HG03139 (cell line): ENCODE measurements at regions not wholly inside any gene's neighbourhood (a gene's known extent, or its start where the extent isn't known, plus 50 kb on each side); places are given as distances from the start of the nearest gene placed in this dataset.
"Not testable (repeated sequence)": the region's sequence is repeated elsewhere in the genome, so short reads cannot be mapped to it uniquely, and the experiment has no call there.

Source experiments
- ATAC-seq: cut with Tn5 transposase; IDR thresholded peaks from one replicate; pipeline ENCODE4 v1.9.1; 2021; ENCODE audit not compliant: unreplicated experiment

GRCh38 chr2:19659024-19659792 lies 242.6 kb downstream of the TTC32 start:
- ATAC-seq: no peak

- no peak for ATAC-seq
Observed at GRCh38 chr2:19656011-19656410, 245.8 kb downstream of the TTC32 start.

GRCh38 chr2:19654310-19655090 lies 247.3 kb downstream of the TTC32 start:
- no peak for ATAC-seq

GRCh38 chr2:19653509-19653908 lies 248.3 kb downstream of the TTC32 start:
- no peak for ATAC-seq

- no peak for ATAC-seq
Observed at GRCh38 chr2:19652811-19653210, 249.0 kb downstream of the TTC32 start.

GRCh38 chr2:19651466-19651865 lies 250.3 kb downstream of the TTC32 start:
- no peak for ATAC-seq

GRCh38 chr2:19649785-19650380 lies 251.9 kb downstream of the TTC32 start:
- ATAC-seq: no peak

GRCh38 chr2:19649142-19649541 lies 252.6 kb downstream of the TTC32 start:
- no peak for ATAC-seq

GRCh38 chr2:19648583-19648982 lies 253.2 kb downstream of the TTC32 start:
- no peak for ATAC-seq

GRCh38 chr2:19646987-19647386 lies 254.8 kb downstream of the TTC32 start:
- no peak for ATAC-seq

- no peak for ATAC-seq
Observed at GRCh38 chr2:19644763-19645162, 257.0 kb downstream of the TTC32 start.

- peak; percentile 63 for ATAC-seq
Observed at GRCh38 chr2:19643117-19643518, 258.7 kb downstream of the TTC32 start.

- no peak for ATAC-seq
Observed at GRCh38 chr2:19642501-19642900, 259.3 kb downstream of the TTC32 start.

GRCh38 chr2:19635951-19636510 lies 265.8 kb downstream of the TTC32 start:
- no peak for ATAC-seq

GRCh38 chr2:19632403-19632991 lies 269.3 kb downstream of the TTC32 start:
- no peak for ATAC-seq

GRCh38 chr2:19631871-19632270 lies 269.9 kb downstream of the TTC32 start:
- no peak for ATAC-seq

GRCh38 chr2:19630921-19631320 lies 270.9 kb downstream of the TTC32 start:
- no peak for ATAC-seq

GRCh38 chr2:19627359-19627758 lies 268.9 kb upstream of the OSR1 start:
- ATAC-seq: no peak

GRCh38 chr2:19623488-19623887 lies 265.1 kb upstream of the OSR1 start:
- ATAC-seq: no peak

- ATAC-seq: no peak
Observed at GRCh38 chr2:19617257-19617848, 258.9 kb upstream of the OSR1 start.

GRCh38 chr2:19615402-19615801 lies 257.0 kb upstream of the OSR1 start:
- ATAC-seq: not testable (repeated sequence)
